HG03108 (cell line): ENCODE measurements at regions not wholly inside any gene's neighbourhood (a gene's known extent, or its start where the extent isn't known, plus 50 kb on each side); places are given as distances from the start of the nearest gene placed in this dataset.

Source experiments
- ATAC-seq: cut with Tn5 transposase; IDR thresholded peaks from one replicate; pipeline ENCODE4 v1.9.1; 2021; ENCODE audit warnings: moderate library complexity; ENCODE audit not compliant: unreplicated experiment

GRCh38 chr22:48677621-48678020 is 1150.1 kb downstream of the BRD1 start:
- ATAC-seq, result no peak

GRCh38 chr22:48677168-48677520 is 1150.5 kb downstream of the BRD1 start:
- ATAC-seq, result no peak

- no peak for ATAC-seq
Measured at GRCh38 chr22:48676266-48677167, 1151.2 kb downstream of the BRD1 start.

GRCh38 chr22:48675830-48676145 is 1151.9 kb downstream of the BRD1 start:
- no peak for ATAC-seq

GRCh38 chr22:48675141-48675829 is 1152.4 kb downstream of the BRD1 start:
- no peak for ATAC-seq

GRCh38 chr22:48673806-48674500 is 1153.7 kb downstream of the BRD1 start:
- no peak for ATAC-seq

GRCh38 chr22:48672387-48672786 is 1155.3 kb downstream of the BRD1 start:
- ATAC-seq, result no peak

GRCh38 chr22:48670731-48671130 is 1156.9 kb downstream of the BRD1 start:
- no peak for ATAC-seq

- ATAC-seq, result no peak
Measured at GRCh38 chr22:48669986-48670716, 1157.5 kb downstream of the BRD1 start.

- ATAC-seq, result no peak
Measured at GRCh38 chr22:48669226-48669625, 1158.4 kb downstream of the BRD1 start.

- ATAC-seq, result no peak
Measured at GRCh38 chr22:48667289-48667688, 1160.4 kb downstream of the BRD1 start.

- ATAC-seq, result no peak
Measured at GRCh38 chr22:48666620-48667019, 1161.1 kb downstream of the BRD1 start.

GRCh38 chr22:48665311-48665995 is 1162.2 kb downstream of the BRD1 start:
- ATAC-seq, result no peak

GRCh38 chr22:48664586-48664985 is 1163.1 kb downstream of the BRD1 start:
- ATAC-seq, result no peak

- ATAC-seq, result no peak
Measured at GRCh38 chr22:48663297-48663696, 1164.4 kb downstream of the BRD1 start.

- no peak for ATAC-seq
Measured at GRCh38 chr22:48662476-48663135, 1165.1 kb downstream of the BRD1 start.

- ATAC-seq, result no peak
Measured at GRCh38 chr22:48661984-48662383, 1165.7 kb downstream of the BRD1 start.

- ATAC-seq, result no peak
Measured at GRCh38 chr22:48660790-48661740, 1166.6 kb downstream of the BRD1 start.
